Left ventricle myocardium inferior (tissue), 1 donor: ENCODE measurements at regions not wholly inside any gene's neighbourhood (a gene's known extent, or its start where the extent isn't known, plus 50 kb on each side); places are given as distances from the start of the nearest gene placed in this dataset.
"Not testable (repeated sequence)": the region's sequence is repeated elsewhere in the genome, so short reads cannot be mapped to it uniquely, and the experiment has no call there.

ENCODE experiments used
- DNase-seq: peaks from one replicate; pipeline ENCODE4 v3.0.0-alpha.2; 2020
- H3K27ac ChIP-seq: fragments of 200-600 bp; replicated peaks from 2 replicates; pipeline ENCODE4 v1.8.0; 2021
- H3K27me3 ChIP-seq: fragments of 200-600 bp; 2 replicates; pipeline ENCODE4 v1.8.0; 2021; ENCODE audit warnings: low read depth
- H3K36me3 ChIP-seq: fragments of 200-600 bp; 2 replicates; pipeline ENCODE4 v1.8.0; 2021
- H3K4me1 ChIP-seq: fragments of 200-600 bp; 2 replicates; pipeline ENCODE4 v1.8.0; 2021
- H3K4me3 ChIP-seq: fragments of 200-600 bp; 2 replicates; pipeline ENCODE4 v1.8.0; 2021; ENCODE audit warnings: mild to moderate bottlenecking, moderate library complexity
- H3K9me3 ChIP-seq: fragments of 200-600 bp; replicated peaks from 2 replicates; pipeline ENCODE4 v1.8.0; 2021
- CTCF ChIP-seq: fragments of 200-600 bp; IDR thresholded peaks from 2 replicates; pipeline ENCODE4 v1.8.0; 2021; ENCODE audit warnings: antibody characterized with exemption, mild to moderate bottlenecking, borderline replicate concordance
- intact Hi-C: fragments of 100-400 bp; cut with micrococcal nuclease; formaldehyde crosslinking; loops from one replicate; pipeline ENCODE4 v1.11.0; 2022
- donor health status: DM: no; HTN: yes; CAD: no; lungs with severe emphysema.

GRCh38 chr11:119586181-119586580 lies 142.8 kb downstream of the NECTIN1 start:
- intact Hi-C loops: no loop called here
- H3K27ac ChIP-seq: no peak overlapping the region
- DNase-seq: no peak
- no peak overlapping the region for H3K4me3 ChIP-seq
- TF ChIP-seq CTCF: no peak
- peaks cover 88% of the 10 kb centered on the region for H3K27me3 ChIP-seq
- peaks cover 16% of the 10 kb centered on the region for H3K4me1 ChIP-seq
- H3K36me3 ChIP-seq: no peaks in the 10 kb centered on the region
- no peaks in the 10 kb centered on the region for H3K9me3 ChIP-seq

GRCh38 chr11:119585043-119585781 lies 143.8 kb downstream of the NECTIN1 start:
- H3K27ac ChIP-seq: no peak overlapping the region
- peaks cover 90% of the 10 kb centered on the region for H3K27me3 ChIP-seq
- H3K9me3 ChIP-seq: peaks cover 4% of the 10 kb centered on the region
- peak overlapping the region; percentile 62 for H3K4me3 ChIP-seq
- no peaks in the 10 kb centered on the region for H3K36me3 ChIP-seq
- no peak for DNase-seq
- H3K4me1 ChIP-seq: peaks cover 16% of the 10 kb centered on the region
- intact Hi-C loops: no loop called here
- no peak for TF ChIP-seq CTCF

DNA sequence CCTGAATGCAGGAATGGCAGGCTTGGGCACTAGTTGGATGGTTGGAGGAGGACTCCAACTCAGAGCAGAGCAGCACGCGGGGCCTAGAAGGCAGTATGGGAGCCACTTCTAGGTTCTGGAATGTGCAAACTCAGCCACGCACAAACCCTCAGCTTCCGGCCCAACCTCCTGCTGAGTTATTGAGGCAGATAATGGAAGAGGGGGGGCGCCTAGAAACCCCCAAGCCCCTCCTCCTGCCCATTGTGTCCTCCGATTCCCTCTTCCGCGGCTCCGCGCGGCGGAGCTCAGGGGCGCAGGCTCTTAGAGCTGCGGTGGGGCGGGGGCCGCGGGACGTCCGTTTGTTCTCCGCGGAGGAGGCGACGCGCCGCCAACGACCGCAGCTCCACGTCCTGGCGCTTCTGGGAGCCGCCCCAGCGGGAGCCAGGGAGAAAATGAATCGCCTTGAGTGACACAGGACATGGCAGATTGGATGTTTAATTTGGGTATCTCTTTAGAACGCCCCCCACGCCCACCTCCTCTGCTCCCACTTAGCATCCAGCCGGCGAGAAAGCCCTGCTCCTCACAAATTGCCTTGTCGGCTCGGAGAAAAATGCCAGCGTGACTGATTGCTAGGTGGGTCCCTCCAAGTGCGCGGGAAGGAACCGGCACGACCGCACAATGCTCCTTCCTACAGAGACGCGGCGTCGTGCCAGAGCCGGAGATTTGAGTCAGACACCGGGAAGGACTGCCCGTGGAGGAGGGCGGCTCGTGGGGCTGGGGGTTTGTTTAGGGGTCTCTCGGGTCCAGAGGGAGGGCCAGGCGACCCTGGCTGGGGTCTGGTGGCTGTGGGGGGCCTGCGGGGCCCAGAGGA lies 144.6 kb downstream of the NECTIN1 start:
- Histone ChIP-seq H3K27ac (no peak overlapping the region), H3K27me3 (peaks cover 88% of the 10 kb centered on the region), H3K9me3 (peaks cover 9% of the 10 kb centered on the region), H3K4me3 (peak overlapping the region; percentile 62), H3K4me1 (peaks cover 16% of the 10 kb centered on the region), H3K36me3 (no peaks in the 10 kb centered on the region)
- DNase-seq: no peak
- intact Hi-C loops: no loop called here
- TF ChIP-seq CTCF: no peak

GRCh38 chr11:119583585-119583984 lies 145.4 kb downstream of the NECTIN1 start:
- Histone ChIP-seq H3K36me3 (no peaks in the 10 kb centered on the region), H3K4me1 (peaks cover 16% of the 10 kb centered on the region), H3K9me3 (peaks cover 9% of the 10 kb centered on the region), H3K4me3 (no peak overlapping the region), H3K27me3 (peaks cover 86% of the 10 kb centered on the region), H3K27ac (no peak overlapping the region)
- intact Hi-C loops: no loop called here
- TF ChIP-seq CTCF: no peak
- no peak for DNase-seq

GRCh38 chr11:119581396-119581795 lies 147.6 kb downstream of the NECTIN1 start:
- H3K36me3 ChIP-seq, H3K27ac ChIP-seq, H3K4me3 ChIP-seq, DNase-seq, intact Hi-C loops, H3K9me3 ChIP-seq: not testable (repeated sequence)
- Histone ChIP-seq H3K27me3 (peaks cover 77% of the 10 kb centered on the region), H3K4me1 (peaks cover 16% of the 10 kb centered on the region)

- intact Hi-C loops: no loop called here
- Histone ChIP-seq H3K27me3 (peaks cover 72% of the 10 kb centered on the region), H3K4me3 (no peak overlapping the region), H3K36me3 (no peaks in the 10 kb centered on the region), H3K27ac (no peak overlapping the region), H3K9me3 (peaks cover 9% of the 10 kb centered on the region), H3K4me1 (peaks cover 16% of the 10 kb centered on the region)
- no peak for TF ChIP-seq CTCF
- no peak for DNase-seq
Measured at GRCh38 chr11:119580751-119581150, 148.2 kb downstream of the NECTIN1 start.
